HFFc6 (cell line): ENCODE measurements at regions not wholly inside any gene's neighbourhood (a gene's known extent, or its start where the extent isn't known, plus 50 kb on each side); places are given as distances from the start of the nearest gene placed in this dataset.

ENCODE experiments used
- DNase-seq: peaks from one replicate; pipeline ENCODE4 v3.0.0-alpha.2; 2018
- H3K27ac Mint-ChIP-seq: 2 replicates; pipeline ENCODE4 v1.8.0; 2020; ENCODE audit warnings: mild to moderate bottlenecking, mixed read lengths
- H3K27me3 Mint-ChIP-seq: 2 replicates; pipeline ENCODE4 v1.8.0; 2021; ENCODE audit warnings: mild to moderate bottlenecking, moderate library complexity, mixed read lengths; ENCODE audit not compliant: insufficient read depth
- H3K36me3 Mint-ChIP-seq: 2 replicates; pipeline ENCODE4 v1.8.0; 2021; ENCODE audit warnings: low read depth, mixed read lengths
- H3K4me1 Mint-ChIP-seq: 2 replicates; pipeline ENCODE4 v1.8.0; 2020; ENCODE audit warnings: low read depth, mixed read lengths
- H3K4me3 Mint-ChIP-seq: 2 replicates; pipeline ENCODE4 v1.8.0; 2020; ENCODE audit warnings: mild to moderate bottlenecking, moderate library complexity, mixed read lengths
- H3K9me3 Mint-ChIP-seq: 2 replicates; pipeline ENCODE4 v1.8.0; 2020; ENCODE audit warnings: mild to moderate bottlenecking, mixed read lengths
- CTCF ChIP-seq: fragments of 200-600 bp; sonication (generic); IDR thresholded peaks from 2 replicates; pipeline ENCODE4 v1.5.0; 2021; ENCODE audit warnings: antibody characterized with exemption, mild to moderate bottlenecking

GRCh38 chr11:71311928-71312510, 59.6 kb upstream of the SHANK2 start:
- Mint-ChIP-seq H3K4me1 (no peaks in the 10 kb centered on the region), H3K27me3 (peaks cover 22% of the 10 kb centered on the region), H3K27ac (no peak overlapping the region), H3K4me3 (no peak overlapping the region), H3K9me3 (peaks cover 9% of the 10 kb centered on the region; the same call in 1 of the 2 replicates), H3K36me3 (no peaks in the 10 kb centered on the region)
- TF ChIP-seq CTCF: no peak
- DNase-seq: no peak

- Mint-ChIP-seq H3K4me3 (no peak overlapping the region), H3K9me3 (peaks cover 2% of the 10 kb centered on the region; the same call in 1 of the 2 replicates), H3K27me3 (peaks cover 25% of the 10 kb centered on the region), H3K36me3 (no peaks in the 10 kb centered on the region), H3K4me1 (no peaks in the 10 kb centered on the region), H3K27ac (no peak overlapping the region)
- TF ChIP-seq CTCF: no peak
- no peak for DNase-seq
Measured at GRCh38 chr11:71311176-71311925, 59.0 kb upstream of the SHANK2 start.

GRCh38 chr11:71310184-71310583, 57.8 kb upstream of the SHANK2 start:
- no peak overlapping the region for H3K4me3 Mint-ChIP-seq
- H3K27ac Mint-ChIP-seq: no peak overlapping the region
- no peak for TF ChIP-seq CTCF
- no peaks in the 10 kb centered on the region for H3K9me3 Mint-ChIP-seq
- no peaks in the 10 kb centered on the region for H3K4me1 Mint-ChIP-seq
- H3K36me3 Mint-ChIP-seq: no peaks in the 10 kb centered on the region
- H3K27me3 Mint-ChIP-seq: peaks cover 25% of the 10 kb centered on the region
- DNase-seq: no peak

- no peak for TF ChIP-seq CTCF
- peaks cover 25% of the 10 kb centered on the region for H3K27me3 Mint-ChIP-seq
- DNase-seq: no peak
- H3K27ac Mint-ChIP-seq: no peak overlapping the region
- H3K9me3 Mint-ChIP-seq: no peaks in the 10 kb centered on the region
- H3K4me1 Mint-ChIP-seq: no peaks in the 10 kb centered on the region
- no peaks in the 10 kb centered on the region for H3K36me3 Mint-ChIP-seq
- H3K4me3 Mint-ChIP-seq: no peak overlapping the region
Measured at GRCh38 chr11:71309611-71310010, 57.2 kb upstream of the SHANK2 start.

GRCh38 chr11:71309181-71309580, 56.8 kb upstream of the SHANK2 start:
- no peak overlapping the region for H3K27ac Mint-ChIP-seq
- peaks cover 25% of the 10 kb centered on the region for H3K27me3 Mint-ChIP-seq
- DNase-seq: no peak
- TF ChIP-seq CTCF: no peak
- no peaks in the 10 kb centered on the region for H3K9me3 Mint-ChIP-seq
- H3K4me1 Mint-ChIP-seq: no peaks in the 10 kb centered on the region
- no peak overlapping the region for H3K4me3 Mint-ChIP-seq
- H3K36me3 Mint-ChIP-seq: no peaks in the 10 kb centered on the region
